ENCODE measurements at regions not wholly inside any gene's neighbourhood (a gene's known extent, or its start where the extent isn't known, plus 50 kb on each side); places are given as distances from the start of the nearest gene placed in this dataset.

DNA sequence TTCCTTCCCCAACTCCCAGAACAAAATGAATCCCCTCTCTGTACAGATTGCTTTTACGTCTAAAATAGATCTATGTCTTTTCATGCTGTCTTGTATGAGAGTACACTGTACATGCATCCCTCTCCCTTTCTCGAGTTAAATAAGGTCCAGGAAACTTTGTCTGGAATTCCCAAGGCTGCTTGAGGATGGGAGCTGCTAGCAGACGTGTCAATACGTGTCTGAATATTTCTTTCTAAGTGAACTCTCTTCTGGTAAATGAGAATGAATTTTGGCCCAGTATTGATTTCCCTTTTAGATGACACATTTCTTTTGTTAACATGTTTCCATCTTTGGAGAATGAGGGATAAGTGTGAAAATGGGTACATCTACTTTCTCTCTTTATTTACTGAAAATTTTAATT is 59.6 kb upstream of the GAS1 start:
- Histone ChIP-seq H3K79me2 (ENCODE audit: insufficient read depth, low read length) (no peaks in the 10 kb centered on the region), H3K36me3 (ENCODE audit: insufficient read depth, low read length) (no peaks in the 10 kb centered on the region), H3K27me3 (ENCODE audit: insufficient read depth, low read length) (no peaks in the 10 kb centered on the region), H3K4me1 (ENCODE audit: insufficient read depth, low read length) (no peaks in the 10 kb centered on the region), H3K9me3 (ENCODE audit: low read depth, low read length) (no peaks in the 10 kb centered on the region), H4K20me1 (ENCODE audit: insufficient read depth, low read length) (no peaks in the 10 kb centered on the region), H3K27ac (ENCODE audit: low read depth, low read length) (no peak overlapping the region), H2AFZ (ENCODE audit: low read length) (no peak overlapping the region), H3K4me3 (ENCODE audit: insufficient read depth, low read length) (no peak overlapping the region), H3K4me2 (ENCODE audit: insufficient read depth, low read length) (no peak overlapping the region)
- DNase-seq (ENCODE audit: insufficient read length, low spot score, missing footprints): no peak
- TF ChIP-seq, protein P1, sequence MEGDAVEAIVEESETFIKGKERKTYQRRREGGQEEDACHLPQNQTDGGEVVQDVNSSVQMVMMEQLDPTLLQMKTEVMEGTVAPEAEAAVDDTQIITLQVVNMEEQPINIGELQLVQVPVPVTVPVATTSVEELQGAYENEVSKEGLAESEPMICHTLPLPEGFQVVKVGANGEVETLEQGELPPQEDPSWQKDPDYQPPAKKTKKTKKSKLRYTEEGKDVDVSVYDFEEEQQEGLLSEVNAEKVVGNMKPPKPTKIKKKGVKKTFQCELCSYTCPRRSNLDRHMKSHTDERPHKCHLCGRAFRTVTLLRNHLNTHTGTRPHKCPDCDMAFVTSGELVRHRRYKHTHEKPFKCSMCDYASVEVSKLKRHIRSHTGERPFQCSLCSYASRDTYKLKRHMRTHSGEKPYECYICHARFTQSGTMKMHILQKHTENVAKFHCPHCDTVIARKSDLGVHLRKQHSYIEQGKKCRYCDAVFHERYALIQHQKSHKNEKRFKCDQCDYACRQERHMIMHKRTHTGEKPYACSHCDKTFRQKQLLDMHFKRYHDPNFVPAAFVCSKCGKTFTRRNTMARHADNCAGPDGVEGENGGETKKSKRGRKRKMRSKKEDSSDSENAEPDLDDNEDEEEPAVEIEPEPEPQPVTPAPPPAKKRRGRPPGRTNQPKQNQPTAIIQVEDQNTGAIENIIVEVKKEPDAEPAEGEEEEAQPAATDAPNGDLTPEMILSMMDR (IDR thresholded peaks at IDR 0.05; ENCODE audit: extremely low read depth, low read depth, low read length): no peak

DNA sequence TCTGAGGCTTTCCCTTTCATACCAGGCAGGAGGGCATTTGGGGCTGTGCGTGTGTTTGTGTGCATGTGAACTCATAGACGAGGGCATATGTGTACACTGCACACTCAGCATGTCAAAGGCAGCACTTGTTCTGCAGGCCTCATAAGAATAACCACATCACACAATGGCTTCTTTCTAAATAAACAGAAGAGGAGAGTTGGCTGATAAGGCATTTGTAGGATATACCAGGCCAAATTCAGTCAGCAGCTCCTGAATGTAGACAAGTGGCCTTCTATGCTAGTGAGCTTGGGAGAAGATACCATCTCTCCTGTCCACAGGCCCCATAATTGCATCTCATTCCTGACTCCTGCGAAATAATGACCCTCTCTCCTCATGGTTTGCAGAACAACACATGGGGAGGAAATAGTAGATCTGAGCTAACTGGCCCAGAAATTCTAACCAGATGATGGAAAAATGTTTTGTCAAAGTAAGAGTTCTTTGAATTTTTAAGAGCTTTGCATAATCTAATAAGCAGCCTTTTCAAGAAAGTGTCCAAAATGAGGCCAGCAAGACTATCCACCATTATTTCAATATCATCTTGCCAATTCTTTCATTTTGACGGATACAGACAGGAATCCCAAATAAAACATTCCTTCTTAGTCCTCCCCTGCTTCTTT is 60.5 kb upstream of the GAS1 start:
- no peaks in the 10 kb centered on the region for H3K27me3 ChIP-seq (ENCODE audit: insufficient read depth, low read length)
- H3K36me3 ChIP-seq (ENCODE audit: insufficient read depth, low read length): no peaks in the 10 kb centered on the region
- no peaks in the 10 kb centered on the region for H3K79me2 ChIP-seq (ENCODE audit: insufficient read depth, low read length)
- H4K20me1 ChIP-seq (ENCODE audit: insufficient read depth, low read length): no peaks in the 10 kb centered on the region
- no peak overlapping the region for H3K4me3 ChIP-seq (ENCODE audit: insufficient read depth, low read length)
- H2AFZ ChIP-seq (ENCODE audit: low read length): no peak overlapping the region
- no peak overlapping the region for H3K27ac ChIP-seq (ENCODE audit: low read depth, low read length)
- no peak for DNase-seq (ENCODE audit: insufficient read length, low spot score, missing footprints)
- TF ChIP-seq, protein P1 (IDR thresholded peaks at IDR 0.05; ENCODE audit: extremely low read depth, low read depth, low read length): no peak
- H3K4me2 ChIP-seq (ENCODE audit: insufficient read depth, low read length): no peak overlapping the region
- no peaks in the 10 kb centered on the region for H3K9me3 ChIP-seq (ENCODE audit: low read depth, low read length)
- no peaks in the 10 kb centered on the region for H3K4me1 ChIP-seq (ENCODE audit: insufficient read depth, low read length)

DNA sequence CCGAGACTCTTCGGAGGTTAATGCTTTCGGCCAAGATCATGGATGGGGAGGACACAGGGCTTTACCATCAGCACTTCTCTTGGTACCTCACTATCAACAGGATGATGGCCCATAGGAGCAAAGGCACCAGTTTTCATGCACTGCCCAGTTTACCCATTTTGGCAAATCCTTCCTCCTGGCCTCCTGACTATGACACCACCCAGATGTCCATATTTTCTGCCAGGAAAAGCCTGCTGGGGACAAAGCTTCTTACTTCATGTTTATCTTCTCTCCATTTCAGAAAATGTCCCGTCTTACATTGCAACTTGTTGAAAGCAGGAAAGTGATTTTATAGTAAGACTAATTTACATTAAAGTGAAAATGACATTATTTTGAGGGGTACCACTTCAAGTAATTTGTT is 61.4 kb upstream of the GAS1 start:
- no peaks in the 10 kb centered on the region for H3K36me3 ChIP-seq (ENCODE audit: insufficient read depth, low read length)
- TF ChIP-seq, protein P1 (IDR thresholded peaks at IDR 0.05; ENCODE audit: extremely low read depth, low read depth, low read length): no peak
- no peak overlapping the region for H3K4me2 ChIP-seq (ENCODE audit: insufficient read depth, low read length)
- no peak overlapping the region for H3K27ac ChIP-seq (ENCODE audit: low read depth, low read length)
- no peak overlapping the region for H3K4me3 ChIP-seq (ENCODE audit: insufficient read depth, low read length)
- H3K27me3 ChIP-seq (ENCODE audit: insufficient read depth, low read length): no peaks in the 10 kb centered on the region
- H4K20me1 ChIP-seq (ENCODE audit: insufficient read depth, low read length): no peaks in the 10 kb centered on the region
- H3K9me3 ChIP-seq (ENCODE audit: low read depth, low read length): no peaks in the 10 kb centered on the region
- no peaks in the 10 kb centered on the region for H3K79me2 ChIP-seq (ENCODE audit: insufficient read depth, low read length)
- no peak for DNase-seq (ENCODE audit: insufficient read length, low spot score, missing footprints)
- H3K4me1 ChIP-seq (ENCODE audit: insufficient read depth, low read length): no peaks in the 10 kb centered on the region
- H2AFZ ChIP-seq (ENCODE audit: low read length): peak overlapping the region; percentile 47

DNA sequence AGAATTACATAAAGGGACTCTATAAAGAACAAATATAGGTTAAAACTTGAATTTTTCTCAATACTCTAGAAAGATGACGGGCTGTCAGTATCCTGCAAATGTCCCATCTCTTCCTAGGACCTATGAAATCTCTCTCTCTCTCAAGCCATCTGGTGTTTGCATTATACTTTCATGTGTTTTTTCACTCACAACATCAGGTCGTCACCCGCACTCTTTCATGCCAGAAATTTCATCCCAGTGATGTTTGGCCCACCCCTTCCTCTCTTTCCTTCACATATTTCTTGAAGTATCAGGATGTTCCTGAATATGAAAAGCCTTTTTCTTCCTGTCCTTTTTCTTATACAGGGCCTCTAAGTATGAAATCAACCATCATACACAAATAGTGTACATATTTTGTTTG is 63.3 kb upstream of the GAS1 start:
- TF ChIP-seq, protein P1 (IDR thresholded peaks at IDR 0.05; ENCODE audit: extremely low read depth, low read depth, low read length): no peak
- H4K20me1 ChIP-seq (ENCODE audit: insufficient read depth, low read length): no peaks in the 10 kb centered on the region
- H2AFZ ChIP-seq (ENCODE audit: low read length): no peak overlapping the region
- no peak overlapping the region for H3K4me2 ChIP-seq (ENCODE audit: insufficient read depth, low read length)
- DNase-seq (ENCODE audit: insufficient read length, low spot score, missing footprints): no peak
- no peaks in the 10 kb centered on the region for H3K36me3 ChIP-seq (ENCODE audit: insufficient read depth, low read length)
- H3K9me3 ChIP-seq (ENCODE audit: low read depth, low read length): no peaks in the 10 kb centered on the region
- no peak overlapping the region for H3K4me3 ChIP-seq (ENCODE audit: insufficient read depth, low read length)
- no peaks in the 10 kb centered on the region for H3K79me2 ChIP-seq (ENCODE audit: insufficient read depth, low read length)
- no peaks in the 10 kb centered on the region for H3K27me3 ChIP-seq (ENCODE audit: insufficient read depth, low read length)
- H3K4me1 ChIP-seq (ENCODE audit: insufficient read depth, low read length): no peaks in the 10 kb centered on the region
- H3K27ac ChIP-seq (ENCODE audit: low read depth, low read length): no peak overlapping the region

Data from osteoblast (primary cell).